ENCODE measurements at regions not wholly inside any gene's neighbourhood (a gene's known extent, or its start where the extent isn't known, plus 50 kb on each side); places are given as distances from the start of the nearest gene placed in this dataset.

- H3K36me3 ChIP-seq (ENCODE audit: insufficient read depth), result no peaks in the 10 kb centered on the region
- H3K79me2 ChIP-seq (ENCODE audit: insufficient read depth, low read depth), result no peaks in the 10 kb centered on the region
- H3K4me3 ChIP-seq (IDR thresholded peaks at IDR 0.05; ENCODE audit: insufficient read depth, low read depth, low read length), result no peak overlapping the region
- H3K4me2 ChIP-seq, result no peak overlapping the region
- no peak for TF ChIP-seq CTCF (conservative IDR thresholded peaks at IDR 0.05; ENCODE audit: low read depth, low read length)
- peaks cover 5% of the 10 kb centered on the region for H3K4me1 ChIP-seq (ENCODE audit: low read depth, poor library complexity, severe bottlenecking)
- no peak overlapping the region for H3K27ac ChIP-seq
- H4K20me1 ChIP-seq (ENCODE audit: insufficient read depth), result no peaks in the 10 kb centered on the region
- no peaks in the 10 kb centered on the region for H3K27me3 ChIP-seq (ENCODE audit: insufficient read depth, low read depth)
- H3K9ac ChIP-seq, result no peak overlapping the region
- no peak overlapping the region for H2AFZ ChIP-seq (ENCODE audit: low read depth)
These were observed 132.1 kb upstream of the DLGAP1 start for GRCh38 chr18:4587204-4587603.

- Histone ChIP-seq H3K9ac (no peak overlapping the region), H2AFZ (ENCODE audit: low read depth) (no peak overlapping the region), H3K27me3 (ENCODE audit: insufficient read depth, low read depth) (no peaks in the 10 kb centered on the region), H3K27ac (no peak overlapping the region), H3K79me2 (ENCODE audit: insufficient read depth, low read depth) (no peaks in the 10 kb centered on the region), H3K4me2 (no peak overlapping the region), H3K36me3 (ENCODE audit: insufficient read depth) (no peaks in the 10 kb centered on the region), H3K4me1 (ENCODE audit: low read depth, poor library complexity, severe bottlenecking) (peaks cover 5% of the 10 kb centered on the region), H3K4me3 (IDR thresholded peaks at IDR 0.05; ENCODE audit: insufficient read depth, low read depth, low read length) (no peak overlapping the region), H4K20me1 (ENCODE audit: insufficient read depth) (no peaks in the 10 kb centered on the region)
- no peak for TF ChIP-seq CTCF (conservative IDR thresholded peaks at IDR 0.05; ENCODE audit: low read depth, low read length)
These were observed 131.6 kb upstream of the DLGAP1 start for GRCh38 chr18:4586731-4587130.

DNA sequence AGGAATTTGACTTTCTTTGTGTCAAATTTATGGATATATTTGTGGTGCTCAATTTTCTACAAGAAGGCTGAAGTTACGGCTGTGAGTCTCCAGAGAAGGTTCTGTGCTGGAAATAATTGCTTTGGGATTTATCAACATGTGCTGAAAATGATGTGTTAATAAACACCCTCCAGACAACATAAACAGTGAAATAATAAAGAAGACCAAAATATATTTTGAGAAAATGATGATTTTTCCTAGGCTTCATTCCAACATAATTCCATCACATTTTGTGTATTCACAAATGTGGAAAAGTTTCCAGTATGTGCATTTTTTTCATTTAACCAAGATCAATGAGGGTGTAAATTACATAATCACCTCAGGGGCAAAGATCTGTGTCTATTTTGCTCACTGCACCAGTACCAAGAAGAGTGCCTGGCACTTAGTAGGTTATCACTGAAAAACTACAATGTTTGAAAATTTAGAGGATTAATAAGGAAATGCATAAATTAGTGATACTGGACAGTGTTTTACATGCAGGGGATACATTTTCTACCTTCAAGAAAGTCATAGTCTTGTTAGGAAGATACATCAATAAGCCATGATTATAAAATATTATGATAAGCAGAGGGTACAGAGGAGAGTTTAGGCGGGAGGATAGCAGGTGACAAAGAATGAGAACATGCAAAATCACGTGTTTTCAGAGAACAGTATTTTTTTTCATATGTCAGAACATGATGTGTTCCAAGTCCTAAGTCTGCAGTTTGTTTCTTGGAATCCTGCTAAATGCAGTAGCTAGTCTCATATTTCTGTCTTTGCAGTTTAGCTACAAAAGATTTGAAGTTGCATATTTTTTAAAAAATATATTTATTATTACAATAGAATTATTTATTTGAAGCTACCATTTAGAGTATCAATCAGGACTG lies 127.6 kb upstream of the DLGAP1 start:
- Histone ChIP-seq H2AFZ (ENCODE audit: low read depth) (no peak overlapping the region), H3K4me1 (ENCODE audit: low read depth, poor library complexity, severe bottlenecking) (peaks cover 5% of the 10 kb centered on the region), H3K9ac (no peak overlapping the region), H3K79me2 (ENCODE audit: insufficient read depth, low read depth) (no peaks in the 10 kb centered on the region), H4K20me1 (ENCODE audit: insufficient read depth) (no peaks in the 10 kb centered on the region), H3K36me3 (ENCODE audit: insufficient read depth) (no peaks in the 10 kb centered on the region), H3K4me2 (no peak overlapping the region), H3K4me3 (IDR thresholded peaks at IDR 0.05; ENCODE audit: insufficient read depth, low read depth, low read length) (no peak overlapping the region), H3K27ac (no peak overlapping the region), H3K27me3 (ENCODE audit: insufficient read depth, low read depth) (no peaks in the 10 kb centered on the region)
- TF ChIP-seq CTCF (conservative IDR thresholded peaks at IDR 0.05; ENCODE audit: low read depth, low read length), result no peak

DNA sequence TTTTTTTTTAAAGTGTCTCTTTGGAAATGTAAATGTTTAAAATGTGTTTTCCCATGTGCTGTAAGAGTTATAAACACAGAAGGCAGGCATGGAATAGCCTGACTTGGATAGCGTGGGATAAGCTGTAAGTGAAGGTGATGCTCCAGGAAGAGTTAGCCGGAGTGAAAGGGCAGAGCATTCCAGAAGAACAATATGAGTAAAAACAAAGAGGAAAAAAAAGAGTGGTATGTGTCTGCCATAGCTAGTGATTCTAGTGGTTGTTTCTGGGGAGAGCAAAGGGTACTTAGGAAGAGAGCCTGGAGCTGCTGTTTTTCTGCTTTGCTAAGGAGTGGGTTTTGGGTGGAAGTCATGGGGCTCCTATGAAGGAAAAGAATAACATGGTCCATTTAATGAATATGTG lies 126.9 kb upstream of the DLGAP1 start:
- H3K9ac ChIP-seq, result no peak overlapping the region
- no peak overlapping the region for H3K4me2 ChIP-seq
- H3K79me2 ChIP-seq (ENCODE audit: insufficient read depth, low read depth), result no peaks in the 10 kb centered on the region
- no peak overlapping the region for H3K27ac ChIP-seq
- H3K36me3 ChIP-seq (ENCODE audit: insufficient read depth), result no peaks in the 10 kb centered on the region
- peaks cover 5% of the 10 kb centered on the region for H3K4me1 ChIP-seq (ENCODE audit: low read depth, poor library complexity, severe bottlenecking)
- H4K20me1 ChIP-seq (ENCODE audit: insufficient read depth), result no peaks in the 10 kb centered on the region
- no peak for TF ChIP-seq CTCF (conservative IDR thresholded peaks at IDR 0.05; ENCODE audit: low read depth, low read length)
- H3K27me3 ChIP-seq (ENCODE audit: insufficient read depth, low read depth), result no peaks in the 10 kb centered on the region
- H2AFZ ChIP-seq (ENCODE audit: low read depth), result no peak overlapping the region
- H3K4me3 ChIP-seq (IDR thresholded peaks at IDR 0.05; ENCODE audit: insufficient read depth, low read depth, low read length), result no peak overlapping the region

All from KMS-11 (cell line).